IMR-90 (cell line): ENCODE measurements at regions not wholly inside any gene's neighbourhood (a gene's known extent, or its start where the extent isn't known, plus 50 kb on each side); places are given as distances from the start of the nearest gene placed in this dataset.

ENCODE experiments used
- ATAC-seq: fragments of 200-7000 bp; cut with Tn5 transposase; 2 replicates; pipeline ENCODE4 v1.9.1; 2020; ENCODE audit warnings: low read depth, mild to moderate bottlenecking, moderate library complexity
- BruUV-seq: library from RNA; stranded (reverse); fragments of 400-500 nt; replicated peaks from 2 replicates; lab custom pipeline; 2021; lab: Mats Ljungman, UMichigan
- CTCF ChIA-PET: fragments of 300-600 bp; formaldehyde crosslinking; extraction: SDS; loops from one replicate; lab custom pipeline; 2021; ENCODE audit warnings: antibody characterized with exemption; lab: Yijun Ruan, JAX
- POLR2A ChIA-PET: fragments of 300-600 bp; sonication (Branson Sonifier 250); formaldehyde crosslinking; loops from one replicate; lab custom pipeline; 2022; ENCODE audit warnings: antibody characterized with exemption; ENCODE audit not compliant: unreplicated experiment; lab: Charles Lee
- DNase-seq: peaks from one replicate; pipeline ENCODE4 v3.0.0; 2013
- H2AFZ ChIP-seq: replicated peaks from 2 replicates; pipeline ENCODE3; 2013; ENCODE audit warnings: low read length, mild to moderate bottlenecking; ENCODE audit not compliant: poor library complexity
- H2AK5ac ChIP-seq: 2 replicates; pipeline ENCODE4 v1.6.1; 2013; ENCODE audit warnings: low read depth, low read length, inconsistent platforms
- H2AK9ac ChIP-seq: replicated peaks from 2 replicates; pipeline ENCODE3; 2013; ENCODE audit warnings: mild to moderate bottlenecking, low read depth, low read length, moderate library complexity; ENCODE audit not compliant: poor library complexity
- H2BK120ac ChIP-seq: 2 replicates; pipeline ENCODE4 v1.6.1; 2013; ENCODE audit warnings: low read depth, low read length, inconsistent platforms
- H2BK15ac ChIP-seq: 3 replicates; pipeline ENCODE4 v1.6.1; 2013; ENCODE audit warnings: low read depth, low read length, inconsistent platforms
- H2BK20ac ChIP-seq: 2 replicates; pipeline ENCODE4 v1.6.1; 2013; ENCODE audit warnings: low read depth, mild to moderate bottlenecking, inconsistent platforms, low read length, moderate library complexity
- H2BK5ac ChIP-seq: 2 replicates; pipeline ENCODE4 v1.6.1; 2013; ENCODE audit warnings: mild to moderate bottlenecking, low read depth, low read length, inconsistent platforms; ENCODE audit not compliant: poor library complexity, severe bottlenecking
- H3K14ac ChIP-seq: replicated peaks from 2 replicates; pipeline ENCODE4 v1.6.1; 2013; ENCODE audit warnings: low read depth, low read length, inconsistent platforms
- H3K18ac ChIP-seq: 2 replicates; pipeline ENCODE4 v1.6.1; 2013; ENCODE audit warnings: low read depth, low read length, control low read depth
- H3K23ac ChIP-seq: 2 replicates; pipeline ENCODE4 v1.6.1; 2013; ENCODE audit warnings: low read depth, low read length, inconsistent platforms
- H3K27ac ChIP-seq: 2 replicates; pipeline ENCODE4 v1.5.1; 2013; ENCODE audit warnings: mild to moderate bottlenecking, control low read depth, low read length; ENCODE audit not compliant: insufficient read depth
- H3K27me3 ChIP-seq: 2 replicates; pipeline ENCODE4 v1.6.1; 2013; ENCODE audit warnings: low read length; ENCODE audit not compliant: control insufficient read depth, insufficient read depth
- H3K36me3 ChIP-seq: 2 replicates; pipeline ENCODE4 v1.6.1; 2013; ENCODE audit warnings: low read length, mixed read lengths; ENCODE audit not compliant: control insufficient read depth, insufficient read depth
- H3K4ac ChIP-seq: 2 replicates; pipeline ENCODE4 v1.6.1; 2013; ENCODE audit warnings: low read depth, low read length, inconsistent platforms
- H3K4me1 ChIP-seq: 2 replicates; pipeline ENCODE4 v1.6.1; 2013; ENCODE audit warnings: low read length, mixed read lengths; ENCODE audit not compliant: control insufficient read depth, insufficient read depth
- H3K4me2 ChIP-seq: 2 replicates; pipeline ENCODE4 v1.6.1; 2013; ENCODE audit warnings: low read depth, mild to moderate bottlenecking, control low read depth, low read length, moderate library complexity
- H3K4me3 ChIP-seq: 2 replicates; pipeline ENCODE4 v1.5.1; 2013; ENCODE audit warnings: low read depth, mild to moderate bottlenecking, control low read depth, low read length, moderate library complexity; ENCODE audit not compliant: insufficient read depth
- H3K56ac ChIP-seq: 2 replicates; pipeline ENCODE4 v1.6.1; 2013; ENCODE audit warnings: low read length, inconsistent platforms; ENCODE audit not compliant: insufficient read depth; ENCODE audit errors: extremely low read depth
- H3K79me1 ChIP-seq, 2 experiments: 2 replicates each; pipeline ENCODE4 v1.6.1; 2013; ENCODE audit warnings: low read length in 2 of 2, inconsistent platforms in 1 of 2, low read depth in 1 of 2
- H3K9ac ChIP-seq: 2 replicates; pipeline ENCODE4 v1.6.1; 2013; ENCODE audit warnings: low read depth, low read length, control low read depth
- H3K9me1 ChIP-seq: 2 replicates; pipeline ENCODE4 v1.6.1; 2013; ENCODE audit warnings: low read length, inconsistent platforms; ENCODE audit not compliant: insufficient read depth
- H3K9me3 ChIP-seq: 2 replicates; pipeline ENCODE4 v1.6.1; 2013; ENCODE audit warnings: low read length; ENCODE audit not compliant: control insufficient read depth, insufficient read depth
- H4K20me1 ChIP-seq: 2 replicates; pipeline ENCODE4 v1.6.1; 2013; ENCODE audit warnings: low read length, inconsistent platforms; ENCODE audit not compliant: insufficient read depth
- H4K5ac ChIP-seq: 2 replicates; pipeline ENCODE4 v1.6.1; 2013; ENCODE audit warnings: mild to moderate bottlenecking, low read depth, low read length, control low read depth
- H4K8ac ChIP-seq, 2 experiments: 2 replicates each; pipeline ENCODE4 v1.6.1; 2013; ENCODE audit warnings: low read depth in 2 of 2, low read length in 2 of 2, control low read depth in 1 of 2, inconsistent platforms in 1 of 2
- H4K91ac ChIP-seq: 2 replicates; pipeline ENCODE4 v1.6.1; 2013; ENCODE audit warnings: low read depth, low read length, inconsistent platforms; ENCODE audit not compliant: insufficient read depth
- CEBPB ChIP-seq: IDR thresholded peaks from 2 replicates; pipeline ENCODE4 v1.6.1; 2012; ENCODE audit warnings: low read depth, low read length, improper control_type of control experiment
- CHD1 ChIP-seq: IDR thresholded peaks from 2 replicates; pipeline ENCODE4 v1.6.1; 2012; ENCODE audit warnings: low read depth, low read length, improper control_type of control experiment
- MXI1 ChIP-seq: IDR thresholded peaks from 2 replicates; pipeline ENCODE4 v1.6.1; 2012; ENCODE audit warnings: low read depth, mild to moderate bottlenecking, low read length, moderate library complexity, borderline replicate concordance
- WGBS, 2 experiments: methylation state at CpG; one replicate each; pipeline versions ENCODE4 v1.1.5 to v1.1.7; 2013; ENCODE audit warnings: missing lambda C conversion rate in 2 of 2; ENCODE audit not compliant: insufficient read length in 1 of 2; ENCODE audit errors: extremely low coverage in 2 of 2; 5-methylcytosine and 5-hydroxymethylcytosine counted together
- dilution Hi-C: fragments of 300-500 bp; cut with HindIII; formaldehyde crosslinking; loops from one replicate; pipeline ENCODE4 v1.14.3; 2018; ENCODE audit warnings: low sequenced_read_pairs; ENCODE audit not compliant: unreplicated experiment
- in situ Hi-C: fragments of 300-500 bp; cut with MboI; formaldehyde crosslinking; loops from 3 replicates; pipeline ENCODE4 v1.14.3; 2019; ENCODE audit warnings: low sequenced_read_pairs, inconsistent platforms, mixed read lengths
- intact Hi-C: fragments of 100-400 bp; cut with micrococcal nuclease; formaldehyde crosslinking; loops from 2 replicates; pipeline ENCODE4 v1.10.0; 2022
- TF ChIP-seq, protein P1 (sequence below): fragments of 150-350 bp; IDR thresholded peaks from 2 replicates; pipeline ENCODE4 v1.6.1; 2017; ENCODE audit warnings: mild to moderate bottlenecking, antibody characterized with exemption, low read length, low read depth

- Histone ChIP-seq H3K27me3 (no peaks in the 10 kb centered on the region), H2AK9ac (no peak overlapping the region), H3K4me2 (no peak overlapping the region), H3K14ac (no peak overlapping the region), H4K8ac (no peak overlapping the region), H3K27ac (no peak overlapping the region), H3K4ac (no peak overlapping the region), H4K20me1 (no peaks in the 10 kb centered on the region), H3K56ac (no peak overlapping the region), H2BK120ac (no peak overlapping the region), H3K18ac (no peak overlapping the region), H3K23ac (no peak overlapping the region), H3K4me1 (no peaks in the 10 kb centered on the region), H2BK15ac (no peak overlapping the region), H3K9me3 (no peaks in the 10 kb centered on the region), H2AK5ac (no peak overlapping the region), H3K36me3 (no peaks in the 10 kb centered on the region), H2AFZ (no peak overlapping the region), H3K79me1 (no peaks in the 10 kb centered on the region), H2BK20ac (no peak overlapping the region), H4K5ac (no peak overlapping the region), H3K9ac (no peak overlapping the region), H2BK5ac (no peak overlapping the region), H3K9me1 (no peaks in the 10 kb centered on the region), H3K4me3 (no peak overlapping the region), H4K91ac (no peak overlapping the region)
- in situ Hi-C loops = no loop called here
- POLR2A ChIA-PET = no interaction called here
- no TSS peak for BruUV-seq
- DNase-seq (no peak), ATAC-seq (no peak)
- WGBS, 2 experiments = 0% methylated on average over 1 of the region's 4 CpGs; no CpG with 5 or more reads in 1 of the 2 experiments
- TF ChIP-seq MXI1 = no peak
- no peak for TF ChIP-seq CHD1
- no peak for TF ChIP-seq CEBPB
- TF ChIP-seq, protein P1, sequence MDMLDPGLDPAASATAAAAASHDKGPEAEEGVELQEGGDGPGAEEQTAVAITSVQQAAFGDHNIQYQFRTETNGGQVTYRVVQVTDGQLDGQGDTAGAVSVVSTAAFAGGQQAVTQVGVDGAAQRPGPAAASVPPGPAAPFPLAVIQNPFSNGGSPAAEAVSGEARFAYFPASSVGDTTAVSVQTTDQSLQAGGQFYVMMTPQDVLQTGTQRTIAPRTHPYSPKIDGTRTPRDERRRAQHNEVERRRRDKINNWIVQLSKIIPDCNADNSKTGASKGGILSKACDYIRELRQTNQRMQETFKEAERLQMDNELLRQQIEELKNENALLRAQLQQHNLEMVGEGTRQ = no peak
- CTCF ChIA-PET = no interaction called here
- dilution Hi-C loops = no loop called here
- intact Hi-C loops = no loop called here
Observed at GRCh38 chr3:130839813-130840212, 54.1 kb upstream of the ATP2C1 start.
